VCaP (cell line): ENCODE measurements at regions not wholly inside any gene's neighbourhood (a gene's known extent, or its start where the extent isn't known, plus 50 kb on each side); places are given as distances from the start of the nearest gene placed in this dataset.

Experiments used
- H3K27ac ChIP-seq: fragments of 450-650 bp; 2 replicates; pipeline ENCODE4 v1.5.1; 2017
- TF ChIP-seq, protein P1 (sequence below): fragments of 450-650 bp; conservative IDR thresholded peaks from 2 replicates; pipeline ENCODE4 v1.5.1; 2017; ENCODE audit warnings: mild to moderate bottlenecking, moderate library complexity

- TF ChIP-seq, protein P1, sequence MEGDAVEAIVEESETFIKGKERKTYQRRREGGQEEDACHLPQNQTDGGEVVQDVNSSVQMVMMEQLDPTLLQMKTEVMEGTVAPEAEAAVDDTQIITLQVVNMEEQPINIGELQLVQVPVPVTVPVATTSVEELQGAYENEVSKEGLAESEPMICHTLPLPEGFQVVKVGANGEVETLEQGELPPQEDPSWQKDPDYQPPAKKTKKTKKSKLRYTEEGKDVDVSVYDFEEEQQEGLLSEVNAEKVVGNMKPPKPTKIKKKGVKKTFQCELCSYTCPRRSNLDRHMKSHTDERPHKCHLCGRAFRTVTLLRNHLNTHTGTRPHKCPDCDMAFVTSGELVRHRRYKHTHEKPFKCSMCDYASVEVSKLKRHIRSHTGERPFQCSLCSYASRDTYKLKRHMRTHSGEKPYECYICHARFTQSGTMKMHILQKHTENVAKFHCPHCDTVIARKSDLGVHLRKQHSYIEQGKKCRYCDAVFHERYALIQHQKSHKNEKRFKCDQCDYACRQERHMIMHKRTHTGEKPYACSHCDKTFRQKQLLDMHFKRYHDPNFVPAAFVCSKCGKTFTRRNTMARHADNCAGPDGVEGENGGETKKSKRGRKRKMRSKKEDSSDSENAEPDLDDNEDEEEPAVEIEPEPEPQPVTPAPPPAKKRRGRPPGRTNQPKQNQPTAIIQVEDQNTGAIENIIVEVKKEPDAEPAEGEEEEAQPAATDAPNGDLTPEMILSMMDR: no peak
- H3K27ac ChIP-seq: no peak overlapping the region
These were observed 159.4 kb upstream of the CDK1 start for GRCh38 chr10:60618861-60619260.

- TF ChIP-seq, protein P1: no peak
- H3K27ac ChIP-seq: no peak overlapping the region
These were observed 162.7 kb upstream of the CDK1 start for GRCh38 chr10:60615541-60615940.

DNA sequence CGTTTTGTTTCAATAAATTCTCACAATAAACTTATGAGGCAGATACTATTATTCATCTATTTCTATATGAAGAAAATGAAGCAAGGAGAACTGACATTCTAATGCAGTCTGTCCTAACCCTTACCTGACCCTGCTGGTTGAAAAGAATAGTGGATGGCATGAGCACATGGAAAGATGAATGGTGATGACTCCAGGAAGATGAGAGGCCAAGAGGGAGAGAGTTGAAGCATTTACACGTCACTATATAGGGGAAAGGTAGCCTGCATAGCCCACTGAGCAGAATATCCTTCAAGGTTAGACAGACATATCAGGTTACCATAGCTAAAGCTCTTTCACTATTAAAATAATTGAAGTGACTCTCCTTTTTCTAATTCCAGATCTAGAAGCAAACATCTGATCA is 163.9 kb upstream of the CDK1 start:
- TF ChIP-seq, protein P1: no peak

GRCh38 chr10:60613434-60613833 is 164.8 kb upstream of the CDK1 start:
- H3K27ac ChIP-seq: no peak overlapping the region
- TF ChIP-seq, protein P1: no peak

More for the DNA sequence above, 163.9 kb upstream of the CDK1 start:
- no peak overlapping the region for H3K27ac ChIP-seq

DNA sequence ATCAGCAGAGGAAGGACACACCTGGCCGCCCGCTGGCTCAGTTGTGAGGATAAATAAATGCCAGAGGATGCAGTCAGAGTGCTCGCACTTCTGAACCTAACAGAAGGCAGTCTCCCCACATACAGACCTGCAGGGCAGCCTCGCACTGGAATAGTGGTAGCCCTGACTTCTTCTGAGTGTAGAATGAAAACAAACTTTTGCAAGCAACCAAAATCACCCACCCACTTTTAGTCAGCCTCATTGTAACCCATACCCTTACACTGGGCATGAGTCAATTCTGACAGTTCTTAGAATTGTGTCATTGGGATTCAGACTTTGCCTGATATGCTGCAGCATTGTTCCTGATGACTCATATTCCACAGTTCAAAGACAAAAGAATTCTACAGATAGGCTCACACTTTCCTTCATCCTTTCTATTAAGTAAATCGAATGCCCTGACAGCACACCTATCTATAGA is 167.0 kb upstream of the CDK1 start:
- H3K27ac ChIP-seq: peak overlapping the region; percentile 25
- TF ChIP-seq, protein P1: no peak

DNA sequence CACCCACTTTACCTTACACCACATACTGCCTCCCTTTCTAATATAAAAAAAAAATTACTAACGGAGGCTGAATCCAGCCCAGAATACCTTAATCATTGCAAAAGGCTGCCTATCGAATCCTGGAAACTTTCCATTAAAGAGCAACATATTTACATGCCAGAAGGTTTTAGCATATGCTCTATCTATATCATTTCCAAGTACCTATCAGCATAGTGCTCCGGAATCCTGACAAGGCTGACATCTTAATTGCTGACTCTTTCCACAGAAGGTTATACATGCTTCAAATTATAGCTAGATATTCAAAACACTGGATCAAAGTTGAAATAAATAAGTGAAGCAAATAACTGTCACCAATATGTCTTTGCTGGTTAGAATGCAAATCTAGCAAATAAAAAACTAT is 170.9 kb upstream of the CDK1 start:
- TF ChIP-seq, protein P1: no peak
- no peak overlapping the region for H3K27ac ChIP-seq

DNA sequence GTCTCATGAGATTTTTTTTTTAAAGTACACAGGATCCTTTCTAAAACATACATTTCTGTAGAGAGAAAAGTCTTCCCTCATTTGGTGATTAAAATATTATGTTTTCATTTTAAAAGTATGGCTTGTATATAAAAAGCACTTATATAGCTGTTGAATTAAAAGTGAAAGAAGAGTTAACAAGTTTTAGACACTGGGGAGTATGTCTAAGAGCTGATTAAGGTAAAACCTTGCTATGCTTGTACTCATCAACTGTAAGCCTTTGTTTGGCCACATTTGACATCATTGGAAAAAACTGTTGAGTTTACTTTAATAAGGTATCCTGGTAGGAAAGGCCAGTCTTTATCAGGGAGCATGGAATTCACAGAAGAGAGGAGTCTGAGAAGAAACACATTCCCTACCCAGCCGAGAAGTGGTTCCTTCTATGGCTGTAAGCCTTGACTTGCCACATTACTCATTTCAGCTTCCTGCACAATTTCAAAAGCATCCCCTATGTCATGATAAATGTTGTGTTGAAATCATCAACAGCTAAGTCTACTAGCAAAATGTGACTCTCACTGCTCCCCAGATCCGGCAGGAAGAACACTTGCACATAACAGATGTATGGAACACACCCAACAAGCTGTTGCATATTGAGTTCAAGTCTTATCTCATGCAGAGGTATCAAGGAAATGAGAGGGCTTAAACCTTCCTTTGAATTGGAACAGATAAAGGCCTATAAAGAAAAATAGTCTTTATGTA is 171.8 kb upstream of the CDK1 start:
- H3K27ac ChIP-seq: no peak overlapping the region
- TF ChIP-seq, protein P1: no peak
